ENCODE measurements at regions not wholly inside any gene's neighbourhood (a gene's known extent, or its start where the extent isn't known, plus 50 kb on each side); places are given as distances from the start of the nearest gene placed in this dataset.
"Not testable (repeated sequence)": the region's sequence is repeated elsewhere in the genome, so short reads cannot be mapped to it uniquely, and the experiment has no call there.

DNA sequence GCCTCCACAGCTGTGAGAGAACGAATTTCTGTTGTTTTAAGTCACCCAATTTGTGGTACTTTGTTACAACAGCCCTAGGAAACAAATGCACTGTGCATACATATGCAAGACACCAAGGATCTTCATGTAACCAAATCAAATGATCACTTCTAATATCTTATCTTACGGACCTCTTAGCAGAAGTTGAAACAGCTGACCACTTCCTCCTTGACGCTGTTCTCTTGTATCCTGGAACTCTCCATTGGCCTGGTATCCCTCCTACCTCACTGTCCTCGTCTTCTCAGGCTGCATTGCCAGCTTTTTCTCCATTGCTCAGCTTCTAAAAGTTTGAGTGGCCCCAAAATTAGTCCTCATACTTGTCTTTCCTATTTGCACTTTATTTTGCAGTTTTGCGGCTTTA, 200.4 kb downstream of the DLEU7 start:
- DNase-seq (ENCODE audit: low spot score): no peak

DNA sequence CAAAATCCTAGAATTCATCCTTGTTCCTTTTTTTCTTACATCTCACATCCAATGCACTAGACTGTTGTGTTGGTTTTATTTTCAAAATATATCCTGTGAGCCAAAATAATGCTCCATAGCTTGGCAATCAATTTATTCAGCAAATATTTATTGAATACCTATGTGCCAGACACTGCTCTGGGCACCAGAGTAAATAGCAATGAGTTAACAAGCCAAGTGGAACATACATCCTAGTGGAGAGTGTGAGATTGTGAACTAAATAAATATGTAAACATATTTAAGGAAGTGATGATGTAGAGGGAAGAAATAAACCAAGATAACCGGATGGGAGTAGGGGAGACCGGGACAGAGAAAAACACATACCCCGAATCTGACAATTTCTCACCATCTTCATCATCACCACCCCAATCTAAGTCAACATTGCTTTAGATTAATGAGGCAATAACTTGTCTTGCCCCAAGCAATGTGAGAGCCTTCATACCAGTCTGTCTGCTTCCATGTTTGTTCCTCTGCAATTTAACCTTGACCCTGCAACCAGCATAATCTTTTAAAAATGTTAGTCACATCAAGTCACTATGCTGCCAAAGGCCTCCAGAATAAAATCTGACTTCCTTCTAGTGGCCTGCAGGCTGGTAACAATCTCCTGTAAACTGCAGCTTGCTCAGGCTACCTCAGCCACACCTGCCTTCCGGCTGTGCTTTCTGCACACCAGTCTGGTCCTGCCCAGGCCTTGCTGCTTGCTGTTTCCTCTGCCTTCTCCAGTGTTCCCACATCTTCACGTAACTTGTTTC, 199.2 kb downstream of the DLEU7 start:
- DNase-seq (ENCODE audit: low spot score): peak; percentile 64

DNA sequence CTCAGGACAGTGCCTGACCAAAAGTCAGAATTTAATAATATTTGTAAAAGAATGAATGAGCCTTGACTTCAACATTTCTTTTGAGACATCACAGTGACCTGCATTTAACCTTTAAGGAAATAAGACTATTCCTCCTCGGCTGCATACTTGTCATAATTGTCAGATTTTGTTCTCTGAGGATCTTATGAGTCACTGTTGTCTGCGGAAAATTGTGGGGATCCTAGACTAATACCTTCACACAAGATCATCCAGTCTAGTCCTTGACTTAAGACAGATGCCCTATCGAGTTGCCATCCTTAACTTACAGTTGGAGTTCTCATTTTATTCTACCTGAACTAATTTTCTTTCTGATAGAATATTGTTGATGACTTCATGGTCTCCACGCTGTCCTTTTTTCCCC, 198.4 kb downstream of the DLEU7 start:
- DNase-seq (ENCODE audit: low spot score): no peak

DNA sequence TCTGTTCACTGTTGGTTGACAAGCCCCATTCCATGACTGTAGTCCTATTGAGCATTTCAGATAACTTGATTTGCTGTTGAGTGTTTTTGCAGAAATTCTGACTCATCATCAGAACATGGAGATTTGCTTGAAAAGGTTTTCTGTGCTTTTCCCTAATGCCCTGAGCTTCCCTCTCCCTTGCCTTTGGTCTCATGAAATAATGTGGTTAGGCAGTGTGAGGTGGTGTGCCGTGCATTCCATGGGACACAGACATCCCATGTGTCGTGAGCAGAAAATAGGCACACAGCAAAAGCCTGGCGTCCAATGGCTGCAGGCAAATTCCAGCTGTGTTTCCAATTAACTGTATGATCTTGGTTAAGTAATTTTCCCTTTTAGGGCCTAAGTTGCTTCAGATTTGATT, 197.4 kb downstream of the DLEU7 start:
- no peak for DNase-seq (ENCODE audit: low spot score)

DNA sequence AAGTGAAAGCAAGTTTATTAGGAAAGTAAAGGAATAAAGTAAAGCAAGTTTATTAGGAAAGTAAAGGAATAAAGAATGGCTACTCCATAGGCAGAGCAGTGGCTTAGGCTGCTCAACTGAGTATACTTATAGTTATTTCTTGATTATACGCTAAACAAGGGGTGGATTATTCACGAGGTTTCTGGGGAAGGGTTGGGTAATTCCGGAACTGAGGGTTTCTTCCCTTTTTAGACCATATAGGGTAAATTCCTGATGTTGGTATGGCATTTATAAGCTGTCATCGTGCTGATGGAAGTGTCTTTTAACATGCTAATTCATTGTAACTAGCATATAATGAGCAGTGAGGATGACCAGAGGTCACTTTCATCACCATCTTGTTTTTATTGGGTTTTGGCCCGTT, 194.3 kb downstream of the DLEU7 start:
- no peak for DNase-seq (ENCODE audit: low spot score)

DNA sequence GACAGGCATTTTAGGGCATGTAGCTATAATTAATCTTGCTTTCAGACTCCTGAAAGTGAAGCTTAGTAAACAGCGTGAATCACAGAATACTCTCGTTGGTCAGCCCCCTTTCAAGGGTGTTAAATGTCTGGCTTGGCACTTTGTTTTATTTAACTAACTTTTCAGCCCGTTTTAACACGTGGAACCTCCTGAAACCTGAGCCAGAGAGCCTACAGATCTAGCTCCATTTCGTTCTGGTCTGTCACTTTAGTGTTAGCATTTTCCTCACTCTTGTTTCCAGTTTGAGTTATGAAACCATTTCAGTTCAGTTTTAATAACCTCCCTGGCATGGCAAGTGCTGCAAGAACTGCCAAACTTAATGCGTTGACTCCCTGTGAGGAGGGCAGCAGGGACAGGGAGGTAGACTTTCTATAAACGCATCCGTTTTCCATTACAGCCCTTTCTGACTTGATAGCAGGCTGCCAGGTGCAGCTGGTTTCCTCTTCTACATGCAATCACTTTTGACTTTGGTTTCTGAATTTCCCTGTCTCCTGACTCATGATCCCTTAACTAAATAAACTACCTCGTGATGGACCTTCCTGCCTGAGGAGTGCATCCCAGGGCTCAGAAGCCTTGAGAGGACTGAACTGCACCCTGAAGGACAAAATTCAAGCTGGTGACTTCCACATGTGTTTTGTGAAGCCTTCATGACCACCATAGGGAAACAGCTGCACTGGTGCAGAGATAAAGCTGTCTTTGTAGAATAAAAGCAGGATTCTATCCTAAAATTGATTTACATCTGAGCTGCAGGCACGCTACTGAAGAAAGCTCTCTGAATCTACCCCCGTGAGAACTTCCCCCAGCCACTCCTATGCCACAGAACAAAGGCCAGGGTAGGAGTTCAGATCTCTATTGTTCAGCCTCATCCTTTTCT, 192.6 kb downstream of the DLEU7 start:
- DNase-seq (ENCODE audit: low spot score): no peak

DNA sequence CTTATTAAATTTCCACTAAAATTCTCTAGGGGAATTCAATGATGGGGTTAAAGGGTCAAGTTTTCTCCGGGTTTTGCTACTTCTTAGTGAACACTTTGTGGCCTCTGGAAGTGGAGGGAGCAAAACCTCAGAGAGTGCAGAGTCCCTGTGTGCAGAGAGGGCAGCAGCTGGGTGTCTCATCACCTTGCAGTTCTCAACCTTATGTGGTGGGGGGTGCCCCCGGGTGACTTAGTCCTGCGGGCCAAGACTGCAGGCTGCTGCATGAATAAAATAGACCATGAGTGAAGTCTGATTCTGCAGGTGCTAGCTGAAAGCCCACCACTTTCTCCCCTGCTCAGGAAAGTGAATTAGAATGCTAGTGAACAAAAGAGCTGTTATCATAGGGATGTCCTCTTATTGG, 191.6 kb downstream of the DLEU7 start:
- no peak for DNase-seq (ENCODE audit: low spot score)

DNA sequence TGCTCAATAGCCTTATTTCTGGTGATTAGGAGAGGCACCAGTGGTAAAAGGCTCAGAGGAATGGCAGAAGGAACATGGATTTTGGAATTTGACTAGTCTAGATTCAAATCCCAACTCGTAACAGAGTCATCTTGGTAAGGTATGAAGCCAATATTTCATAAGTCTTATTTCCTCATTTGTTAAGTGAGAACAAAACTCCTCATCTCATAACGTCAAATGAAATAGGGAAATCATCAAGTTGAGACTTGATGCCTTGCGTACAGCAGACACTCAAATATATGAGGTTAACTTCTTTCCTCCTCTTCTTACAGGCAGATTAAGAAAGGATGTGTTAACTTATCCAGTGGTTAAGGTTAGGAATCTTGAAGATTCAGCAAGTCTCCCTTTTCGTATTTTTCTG, 189.2 kb downstream of the DLEU7 start:
- no peak for DNase-seq (ENCODE audit: low spot score)

DNA sequence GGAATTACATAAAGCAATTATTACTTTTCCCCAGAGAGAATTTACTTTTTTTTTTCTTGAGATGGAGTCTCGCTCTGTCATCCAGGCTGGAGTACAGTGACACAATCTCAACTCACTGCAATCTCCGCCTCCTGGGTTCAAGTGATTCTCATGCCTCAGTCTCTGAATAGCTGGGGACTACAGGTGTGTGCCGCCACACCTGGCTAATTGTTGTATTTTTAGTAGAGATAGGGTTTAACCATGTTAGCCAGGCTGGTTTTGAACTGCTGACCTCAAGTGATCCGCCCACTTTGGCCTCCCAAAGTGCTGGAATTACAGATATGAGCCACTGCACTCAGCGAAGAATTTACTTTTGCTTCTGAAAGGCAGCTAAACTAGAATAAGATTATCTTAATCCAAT, 181.6 kb downstream of the DLEU7 start:
- DNase-seq (ENCODE audit: low spot score): not testable (repeated sequence)

DNA sequence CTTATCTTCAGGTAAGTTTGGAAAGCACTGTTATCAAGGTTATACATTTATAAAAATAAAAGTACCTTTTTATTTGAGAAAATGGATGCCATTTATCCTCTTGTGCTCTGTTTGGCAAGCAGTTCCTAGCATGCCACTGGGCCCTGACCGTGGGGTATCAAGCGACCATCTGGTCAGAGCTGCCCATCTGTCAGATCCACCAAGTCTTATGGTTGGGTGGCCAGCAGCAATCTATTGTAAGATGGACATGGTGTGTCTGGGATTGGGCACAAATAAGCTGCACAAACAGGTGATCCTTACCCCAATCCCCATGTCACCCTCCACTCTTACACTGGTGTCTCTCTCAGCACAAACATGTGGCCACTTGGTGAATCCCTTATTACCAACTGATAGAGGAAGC, 178.5 kb downstream of the DLEU7 start:
- DNase-seq (ENCODE audit: low spot score): no peak

DNA sequence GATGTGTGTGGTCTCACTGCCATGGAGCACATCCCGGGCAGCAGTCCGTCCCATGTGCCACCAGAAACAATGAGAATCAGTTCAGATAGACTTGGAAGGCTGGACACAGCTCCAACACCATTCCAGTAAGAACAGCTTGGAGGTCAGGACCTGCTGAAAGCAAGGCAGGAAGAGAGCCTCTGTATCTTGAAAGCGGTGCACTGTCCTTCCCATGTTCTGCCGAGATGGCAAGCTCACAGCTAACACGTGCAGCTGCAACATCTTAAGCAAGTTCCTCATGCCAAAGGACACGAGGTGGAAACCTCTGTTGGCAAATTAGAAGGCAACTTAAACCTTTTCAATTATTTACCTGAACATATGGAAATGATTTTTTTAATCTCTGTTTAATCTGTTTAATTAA, 175.4 kb downstream of the DLEU7 start:
- no peak for DNase-seq (ENCODE audit: low spot score)

DNA sequence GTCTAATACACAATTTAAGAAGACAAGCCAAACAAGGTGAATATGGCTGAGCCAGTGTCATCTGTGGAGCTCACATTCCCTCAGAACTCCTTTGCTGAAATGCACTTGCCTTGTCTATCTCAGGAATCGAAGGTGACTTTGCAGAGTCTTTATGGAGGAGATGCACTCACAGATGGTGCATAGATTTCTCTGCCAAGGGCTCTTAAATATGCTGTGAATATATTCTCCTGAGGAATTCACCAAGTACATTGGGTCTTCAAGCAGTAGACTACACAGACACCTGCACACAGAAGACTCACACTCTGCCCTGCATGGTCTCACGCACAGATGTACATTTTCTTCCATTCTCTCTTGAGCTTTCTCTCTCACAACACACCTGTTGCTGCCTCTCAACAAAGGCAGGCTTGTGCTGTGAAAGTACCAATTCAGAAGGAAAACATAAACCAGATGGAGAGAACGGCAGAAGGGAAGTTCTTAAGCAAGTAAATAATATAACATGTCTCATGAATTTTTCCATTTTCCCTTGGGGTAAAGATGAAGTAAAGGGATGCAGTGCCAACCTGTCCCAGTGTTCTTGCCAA, 174.7 kb downstream of the DLEU7 start:
- DNase-seq (ENCODE audit: low spot score): no peak

DNA sequence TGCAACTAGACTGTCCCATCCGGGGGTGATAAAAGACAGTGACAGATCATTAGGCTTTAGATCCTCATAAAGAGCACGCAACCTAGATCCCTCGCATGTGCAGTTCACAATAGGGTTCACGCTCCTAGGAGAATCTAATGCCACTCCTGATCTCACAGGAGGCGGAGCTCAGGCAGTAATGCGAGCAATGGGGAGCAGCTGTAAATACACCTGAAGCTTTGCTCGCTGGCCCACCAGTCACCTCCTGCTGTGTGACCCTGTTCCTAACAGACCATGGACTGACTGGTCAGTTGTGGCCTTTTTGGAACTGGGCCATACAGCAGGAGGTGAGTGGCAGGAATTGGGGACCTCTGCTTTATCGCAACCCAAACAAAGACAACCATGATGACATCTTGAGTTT, 173.2 kb downstream of the DLEU7 start:
- no peak for DNase-seq (ENCODE audit: low spot score)

DNA sequence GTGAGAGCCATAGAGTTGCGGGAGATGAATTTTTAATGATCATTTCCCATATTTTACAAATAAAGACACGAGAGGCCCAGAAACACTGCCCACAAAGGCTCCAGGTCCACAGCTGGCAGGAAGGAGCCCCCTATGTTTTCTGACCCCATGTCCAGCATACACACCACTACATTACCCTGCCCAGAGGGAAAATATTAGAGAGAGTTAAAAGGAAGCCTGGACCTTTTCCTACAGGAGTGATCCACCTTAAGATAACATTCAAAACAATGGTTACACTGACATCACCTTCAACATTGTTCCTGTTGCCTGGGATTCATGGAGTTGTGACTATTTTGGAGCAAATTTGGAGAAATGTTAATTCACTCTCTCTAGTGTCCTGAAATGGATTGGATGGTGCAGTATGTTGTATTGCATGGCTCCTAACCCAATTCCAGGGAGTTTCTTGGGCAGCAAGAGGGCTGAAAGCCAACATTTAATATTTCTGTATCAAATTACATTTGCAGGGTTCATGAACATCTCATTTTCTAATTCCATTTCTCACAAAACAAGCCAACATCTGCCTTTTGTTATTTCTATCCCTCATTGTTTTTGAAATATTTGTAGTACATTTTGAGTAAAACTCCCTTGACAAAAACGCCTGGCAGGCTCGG, 172.5 kb downstream of the DLEU7 start:
- DNase-seq (ENCODE audit: low spot score): no peak

DNA sequence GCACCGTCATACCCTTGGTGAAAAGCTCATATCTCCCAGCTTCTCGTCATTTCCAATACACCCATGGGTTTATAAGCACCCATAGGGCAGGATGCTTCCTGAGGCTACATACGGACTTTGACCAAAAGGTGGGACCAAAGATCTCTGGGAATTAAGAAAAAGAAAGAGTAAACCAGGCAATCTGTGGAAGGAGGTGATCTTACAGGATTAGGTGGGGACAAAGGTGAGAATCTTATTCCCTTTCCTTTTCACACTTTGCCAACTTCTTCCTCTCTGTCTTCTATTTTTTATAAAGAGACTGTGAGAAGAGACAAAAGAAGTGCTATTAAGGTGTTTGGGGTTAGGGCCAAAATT, 172.0 kb downstream of the DLEU7 start:
- DNase-seq (ENCODE audit: low spot score): no peak

DNA sequence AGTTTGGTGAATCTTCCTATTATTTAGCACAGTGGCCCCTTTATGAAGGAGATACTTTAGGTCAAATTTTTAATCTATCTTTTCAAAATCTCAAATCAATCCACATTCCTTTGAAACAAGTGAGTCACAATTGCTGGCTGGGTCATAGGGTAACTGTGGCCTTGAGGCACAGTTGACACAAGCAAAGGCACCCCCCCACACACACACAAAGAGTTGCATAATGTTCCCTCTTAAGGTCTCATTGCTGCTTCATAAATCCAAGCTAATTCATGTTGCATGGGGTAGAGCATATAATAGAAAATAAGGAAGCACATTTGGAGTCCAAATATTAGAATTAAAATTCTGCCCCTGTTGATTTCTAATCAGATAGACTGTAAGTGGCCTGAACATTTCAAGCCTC, 171.5 kb downstream of the DLEU7 start:
- DNase-seq (ENCODE audit: low spot score): no peak

DNA sequence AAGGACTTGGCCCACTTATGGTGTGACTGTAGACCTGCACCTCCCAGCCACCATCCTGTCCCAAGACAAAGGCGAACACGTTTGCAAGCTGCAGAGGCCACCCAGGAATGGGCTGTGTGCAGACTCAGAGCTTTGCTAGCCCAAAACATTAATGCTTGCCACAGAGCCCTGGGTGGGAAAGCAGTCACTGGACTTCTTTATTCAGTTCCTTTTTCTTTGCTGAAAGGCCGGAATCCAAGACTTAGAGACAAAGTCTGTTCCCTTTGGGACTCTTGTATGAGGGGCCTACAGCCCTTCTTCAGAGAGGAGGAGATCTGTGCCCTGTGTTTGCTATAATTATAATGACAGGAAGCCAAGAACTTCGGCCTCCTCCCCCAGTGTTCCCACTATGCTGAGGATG, 167.8 kb downstream of the DLEU7 start:
- DNase-seq (ENCODE audit: low spot score): no peak

DNA sequence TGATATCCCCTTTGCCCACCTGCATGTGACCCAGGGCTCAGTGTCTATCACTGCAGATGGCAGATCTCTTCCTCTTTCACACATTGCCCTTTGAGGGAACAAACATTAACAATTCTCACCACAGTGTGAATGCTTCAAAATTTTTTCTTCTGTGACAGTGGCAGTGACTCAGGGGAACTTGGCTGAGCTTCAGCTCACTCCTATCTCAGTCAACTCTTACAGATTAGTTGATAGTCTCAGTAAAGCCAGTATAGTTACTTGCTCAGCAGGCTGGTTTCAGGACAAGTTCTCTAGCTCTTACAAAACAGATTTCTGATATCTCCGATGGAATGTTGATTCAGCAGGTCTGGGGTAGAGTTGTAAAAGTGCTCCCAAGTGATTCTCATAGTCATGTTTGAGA, 166.9 kb downstream of the DLEU7 start:
- DNase-seq (ENCODE audit: low spot score): peak; percentile 54

DNA sequence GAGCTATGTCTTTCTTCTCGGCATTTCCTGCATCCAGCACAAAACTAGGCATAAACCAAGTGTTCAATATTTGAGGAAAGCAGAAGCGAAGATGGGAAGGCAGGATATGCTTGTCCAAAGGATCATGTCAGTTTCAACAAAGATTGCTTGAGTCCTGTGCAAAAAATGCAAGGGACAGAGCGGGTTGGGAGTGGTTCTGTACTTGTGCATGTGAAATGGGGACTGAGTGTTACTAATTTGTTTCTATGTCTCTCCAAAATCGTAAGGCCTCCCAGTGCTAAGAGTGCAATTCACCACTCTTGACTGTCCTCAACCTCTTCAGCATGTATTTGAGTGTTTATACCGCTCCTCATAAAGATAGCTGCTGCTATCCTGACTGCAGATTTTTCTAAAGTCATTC, 166.2 kb downstream of the DLEU7 start:
- DNase-seq (ENCODE audit: low spot score): no peak

DNA sequence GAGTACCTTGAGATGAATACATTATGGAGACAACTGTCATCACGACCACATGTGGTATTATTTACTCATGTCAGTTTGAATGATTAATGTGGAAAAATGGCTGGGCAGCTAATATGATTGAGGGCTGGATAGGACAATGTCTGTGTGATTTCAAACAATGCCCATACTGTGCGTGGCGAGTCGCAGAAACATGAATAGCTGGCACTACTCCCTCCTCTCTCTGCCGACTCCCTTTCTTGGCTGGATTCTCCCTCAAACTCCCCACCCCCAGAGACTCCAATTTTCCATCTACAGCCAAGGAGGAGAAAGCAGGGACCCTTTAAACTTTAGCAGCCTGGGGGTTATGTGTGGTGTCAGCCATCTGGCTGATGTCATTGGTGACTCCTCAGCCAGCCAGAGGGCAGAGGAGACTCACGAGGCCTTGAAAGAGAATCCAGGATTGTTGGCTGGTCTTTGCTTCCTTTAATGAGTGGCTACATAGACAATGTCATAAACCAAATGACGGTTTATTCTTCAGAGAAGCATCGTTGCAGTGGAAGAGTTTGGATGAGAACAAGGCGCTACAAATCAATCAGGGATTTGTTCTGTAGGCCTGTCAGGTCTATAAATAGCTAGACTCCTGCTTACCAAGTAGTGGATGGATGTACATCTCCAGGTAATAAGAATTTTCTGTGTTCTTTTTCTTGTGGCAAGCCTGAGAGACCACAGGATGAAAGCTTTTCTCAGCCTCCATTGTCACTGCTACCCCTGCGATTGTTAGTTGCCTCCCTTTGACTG, 165.6 kb downstream of the DLEU7 start:
- no peak for DNase-seq (ENCODE audit: low spot score)

DNA sequence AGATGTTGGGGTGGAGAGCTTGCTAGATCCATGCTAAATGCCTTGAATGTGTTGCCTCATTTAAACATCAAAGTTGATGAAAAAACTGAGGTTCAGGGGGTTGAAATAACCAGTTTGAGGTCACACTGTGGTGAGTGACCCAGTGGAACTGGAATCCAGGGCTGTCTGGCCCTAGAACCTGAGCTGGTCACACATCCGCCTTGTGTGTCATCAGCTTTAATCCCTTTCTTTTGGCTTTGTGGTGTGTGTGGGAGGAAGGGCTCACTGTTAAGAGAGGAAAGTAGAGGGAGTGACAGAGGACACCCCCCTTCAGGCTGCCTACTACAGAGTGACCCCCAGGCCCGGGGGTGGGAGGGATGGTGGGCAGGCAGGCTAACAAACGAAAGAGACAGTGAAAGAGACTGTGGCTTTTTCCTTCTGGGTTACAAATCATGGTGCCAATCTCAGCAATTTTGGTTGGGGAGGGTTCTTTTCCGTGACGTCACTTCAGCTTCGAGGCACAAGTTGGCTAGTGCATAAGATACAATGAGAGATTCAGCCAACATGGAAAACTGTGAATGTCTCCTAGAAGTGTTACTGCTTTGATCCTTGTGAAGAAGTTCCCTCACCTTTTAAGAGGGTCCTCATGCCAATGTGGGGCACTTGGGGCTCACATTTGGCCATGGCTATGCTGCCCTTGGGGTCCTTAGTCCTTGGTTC, 164.9 kb downstream of the DLEU7 start:
- DNase-seq (ENCODE audit: low spot score): no peak

Measured in ureter (tissue), 1 donor.